ENCODE measurements at regions not wholly inside any gene's neighbourhood (a gene's known extent, or its start where the extent isn't known, plus 50 kb on each side); places are given as distances from the start of the nearest gene placed in this dataset.

- H3K4me3 ChIP-seq (ENCODE audit: low read depth in 2 of 2, low read length in 1 of 2), result no peak overlapping the region
- DNase-seq, result no peak
- no peaks in the 10 kb centered on the region for H3K36me3 ChIP-seq (replicated peaks in 1 of 2; ENCODE audit: control insufficient read depth in 1 of 2, insufficient read depth in 2 of 2, low read length in 1 of 2)
- ChIA-PET CTCF (interaction anchor here (0.8 to 1.6 kb wide), 4 partner anchors 12 to 373 kb away, joined by 3 to 11 read pairs (median 4); no protein-coding TSS in a partner anchor), POLR2A (no interaction called here)
- H4K20me1 ChIP-seq (ENCODE audit: insufficient read depth), result no peaks in the 10 kb centered on the region
- H3K27ac ChIP-seq (ENCODE audit: low read depth in 2 of 2, low read length in 1 of 2), result peak overlapping the region; percentile 56 to 96; a peak in 3 of 4 replicates
- peak overlapping the region; percentile 63 for H3K4me2 ChIP-seq
- H3K9ac ChIP-seq, result peak overlapping the region; percentile 67; the same call in 1 of the 2 replicates
- peak overlapping the region; percentile 25; the same call in 1 of the 2 replicates for H2AFZ ChIP-seq (ENCODE audit: low read depth)
- H3K9me2 ChIP-seq, result no peaks in the 10 kb centered on the region
- H3K9me3 ChIP-seq, result no peaks in the 10 kb centered on the region
- H3K27me3 ChIP-seq (ENCODE audit: insufficient read depth), result no peaks in the 10 kb centered on the region
- peaks cover 5 to 9% of the 10 kb centered on the region in 2 experiments; a peak in 3 of 4 replicates for H3K4me1 ChIP-seq (ENCODE audit: control insufficient read depth in 1 of 2, insufficient read depth in 2 of 2, low read depth in 1 of 2, low read length in 1 of 2)
- peaks cover 40% of the 10 kb centered on the region for H3F3A ChIP-seq (replicated peaks; ENCODE audit: insufficient read depth)
- 67% methylated on average over 8 of the region's 8 CpGs for WGBS (ENCODE audit: low lambda C conversion rate)
- H3K79me2 ChIP-seq (ENCODE audit: insufficient read depth), result no peaks in the 10 kb centered on the region
- TF ChIP-seq SMC3 (IDR thresholded peaks at IDR 0.05; ENCODE audit: low read depth, low read length) (no peak), SIN3A (IDR thresholded peaks at IDR 0.05; ENCODE audit: borderline replicate concordance, low read depth, low read length) (no peak), NRF1 (IDR thresholded peaks at IDR 0.05; ENCODE audit: low read depth, low read length) (no peak), RXRA (IDR thresholded peaks at IDR 0.05; ENCODE audit: borderline replicate concordance, low read depth) (no peak), TEAD4 (IDR thresholded peaks at IDR 0.05; ENCODE audit: borderline replicate concordance, insufficient read depth) (peak; percentile 87), USF1 (IDR thresholded peaks at IDR 0.05; ENCODE audit: borderline replicate concordance, low read depth) (no peak), MEF2A (IDR thresholded peaks at IDR 0.05; ENCODE audit: borderline replicate concordance, low read depth) (no peak), PBX3 (IDR thresholded peaks at IDR 0.05) (peak; percentile 63), REST (IDR thresholded peaks at IDR 0.05; ENCODE audit: low read depth, low read length) (no peak), GABPA (IDR thresholded peaks at IDR 0.05; ENCODE audit: low read depth) (no peak), TAF1 (IDR thresholded peaks at IDR 0.05; ENCODE audit: borderline replicate concordance, low read depth, low read length) (no peak), MXI1 (IDR thresholded peaks at IDR 0.05; ENCODE audit: low read depth, low read length) (no peak), POLR2AphosphoS5 (IDR thresholded peaks at IDR 0.05; ENCODE audit: low read depth, low read length) (peak; percentile 31; the same call in 1 of the 2 replicates), EZH2phosphoT487 (IDR thresholded peaks at IDR 0.05; ENCODE audit: borderline replicate concordance, low read depth) (no peak), FOXM1 (IDR thresholded peaks at IDR 0.05; ENCODE audit: low read depth) (no peak), FOXJ3 (CRISPR knock-in tag; IDR thresholded peaks at IDR 0.05) (no peak), MAX (IDR thresholded peaks at IDR 0.05; ENCODE audit: low read depth) (no peak), RCOR1 (IDR thresholded peaks at IDR 0.05; ENCODE audit: low read length) (no peak), ELF1 (IDR thresholded peaks at IDR 0.05) (no peak), TCF12 (IDR thresholded peaks at IDR 0.05) (peak; percentile 70), CHD2 (IDR thresholded peaks at IDR 0.05; ENCODE audit: low read length, partially characterized antibody) (no peak)
- TF ChIP-seq, protein P1, sequence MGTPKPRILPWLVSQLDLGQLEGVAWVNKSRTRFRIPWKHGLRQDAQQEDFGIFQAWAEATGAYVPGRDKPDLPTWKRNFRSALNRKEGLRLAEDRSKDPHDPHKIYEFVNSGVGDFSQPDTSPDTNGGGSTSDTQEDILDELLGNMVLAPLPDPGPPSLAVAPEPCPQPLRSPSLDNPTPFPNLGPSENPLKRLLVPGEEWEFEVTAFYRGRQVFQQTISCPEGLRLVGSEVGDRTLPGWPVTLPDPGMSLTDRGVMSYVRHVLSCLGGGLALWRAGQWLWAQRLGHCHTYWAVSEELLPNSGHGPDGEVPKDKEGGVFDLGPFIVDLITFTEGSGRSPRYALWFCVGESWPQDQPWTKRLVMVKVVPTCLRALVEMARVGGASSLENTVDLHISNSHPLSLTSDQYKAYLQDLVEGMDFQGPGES (IDR thresholded peaks at IDR 0.05; ENCODE audit: low read depth, low read length), result no peak
- TF ChIP-seq, protein P2, sequence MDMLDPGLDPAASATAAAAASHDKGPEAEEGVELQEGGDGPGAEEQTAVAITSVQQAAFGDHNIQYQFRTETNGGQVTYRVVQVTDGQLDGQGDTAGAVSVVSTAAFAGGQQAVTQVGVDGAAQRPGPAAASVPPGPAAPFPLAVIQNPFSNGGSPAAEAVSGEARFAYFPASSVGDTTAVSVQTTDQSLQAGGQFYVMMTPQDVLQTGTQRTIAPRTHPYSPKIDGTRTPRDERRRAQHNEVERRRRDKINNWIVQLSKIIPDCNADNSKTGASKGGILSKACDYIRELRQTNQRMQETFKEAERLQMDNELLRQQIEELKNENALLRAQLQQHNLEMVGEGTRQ (IDR thresholded peaks at IDR 0.05; ENCODE audit: borderline replicate concordance, low read depth, low read length), result no peak
Measured at GRCh38 chr5:15021266-15022046, 149.9 kb upstream of the ANKH start.

Measured in SK-N-SH (cell line).